GM23248 (cell line): ENCODE measurements at regions not wholly inside any gene's neighbourhood (a gene's known extent, or its start where the extent isn't known, plus 50 kb on each side); places are given as distances from the start of the nearest gene placed in this dataset.

Source experiments
- DNase-seq: peaks from one replicate; pipeline ENCODE4 v3.0.0-alpha.2; 2015
- H2AFZ ChIP-seq: fragments of 200-600 bp; sonication (generic); 2 replicates; pipeline ENCODE4 v1.6.1; 2016; ENCODE audit warnings: antibody characterized with exemption
- H3F3A ChIP-seq: fragments of 200-600 bp; sonication (generic); 2 replicates; pipeline ENCODE4 v1.6.1; 2016; ENCODE audit warnings: mild to moderate bottlenecking, antibody characterized with exemption, mixed run types; ENCODE audit not compliant: insufficient read depth
- H3K27ac ChIP-seq: fragments of 200-600 bp; sonication (generic); 2 replicates; pipeline ENCODE4 v1.5.1; 2016; ENCODE audit warnings: mild to moderate bottlenecking
- H3K27me3 ChIP-seq: fragments of 200-600 bp; sonication (generic); replicated peaks from 2 replicates; pipeline ENCODE4 v1.6.1; 2016; ENCODE audit warnings: mild to moderate bottlenecking; ENCODE audit not compliant: insufficient read depth
- H3K36me3 ChIP-seq: fragments of 200-600 bp; sonication (generic); 2 replicates; pipeline ENCODE4 v1.6.1; 2016; ENCODE audit warnings: low read depth, mild to moderate bottlenecking
- H3K4me1 ChIP-seq: fragments of 200-600 bp; sonication (generic); 2 replicates; pipeline ENCODE4 v1.6.1; 2016; ENCODE audit warnings: mild to moderate bottlenecking; ENCODE audit not compliant: insufficient read depth
- H3K4me2 ChIP-seq: fragments of 200-600 bp; sonication (generic); one replicate; pipeline ENCODE4 v1.6.1; 2016; ENCODE audit warnings: mild to moderate bottlenecking; ENCODE audit not compliant: unreplicated experiment
- H3K4me3 ChIP-seq: fragments of 200-600 bp; sonication (generic); 2 replicates; pipeline ENCODE4 v1.5.1; 2016; ENCODE audit warnings: mild to moderate bottlenecking
- H3K79me2 ChIP-seq: fragments of 200-600 bp; sonication (generic); 2 replicates; pipeline ENCODE4 v1.6.1; 2016; ENCODE audit warnings: mild to moderate bottlenecking; ENCODE audit not compliant: insufficient read depth
- H3K9ac ChIP-seq: fragments of 200-600 bp; sonication (generic); 2 replicates; pipeline ENCODE4 v1.6.1; 2016; ENCODE audit warnings: mild to moderate bottlenecking
- H3K9me2 ChIP-seq: fragments of 200-600 bp; sonication (generic); 2 replicates; pipeline ENCODE4 v1.6.1; 2016; ENCODE audit warnings: mixed run types, mild to moderate bottlenecking, moderate library complexity; ENCODE audit not compliant: insufficient read depth
- H3K9me3 ChIP-seq: fragments of 200-600 bp; sonication (generic); one replicate; pipeline ENCODE4 v1.6.1; 2017; ENCODE audit warnings: low read depth
- H4K20me1 ChIP-seq: fragments of 200-600 bp; sonication (generic); 2 replicates; pipeline ENCODE4 v1.6.0; 2016; ENCODE audit not compliant: insufficient read depth
- EZH2 ChIP-seq: fragments of 200-600 bp; sonication (generic); IDR thresholded peaks from 2 replicates; pipeline ENCODE4 v1.6.1; 2018; ENCODE audit warnings: antibody characterized with exemption, mild to moderate bottlenecking; ENCODE audit not compliant: insufficient read depth, poor library complexity, severe bottlenecking
- EZH2phosphoT487 ChIP-seq: fragments of 200-600 bp; sonication (generic); IDR thresholded peaks from 2 replicates; pipeline ENCODE4 v1.6.1; 2018; ENCODE audit warnings: antibody characterized with exemption, moderate library complexity, mild to moderate bottlenecking, low read depth; ENCODE audit not compliant: insufficient read depth
- WGBS, 2 experiments: methylation state at CpG; one replicate each; pipeline ENCODE4 v1.1.6; 2015 to 2017; ENCODE audit warnings: low lambda C conversion rate in 2 of 2, low coverage in 1 of 2; ENCODE audit errors: missing lambda C conversion rate in 2 of 2; 5-methylcytosine and 5-hydroxymethylcytosine counted together
- in situ Hi-C: fragments of 300-500 bp; cut with MboI; formaldehyde crosslinking; loops from 2 replicates; pipeline ENCODE4 v1.15.0; 2020

GRCh38 chr2:120498121-120498520 is 152.2 kb downstream of the INHBB start:
- Histone ChIP-seq H3K9me2 (no peaks in the 10 kb centered on the region), H3K9me3 (no peaks in the 10 kb centered on the region), H3K79me2 (no peaks in the 10 kb centered on the region), H3K4me3 (no peak overlapping the region), H3K27ac (no peak overlapping the region), H3F3A (no peaks in the 10 kb centered on the region), H2AFZ (no peak overlapping the region), H3K36me3 (no peaks in the 10 kb centered on the region), H3K4me2 (no peak overlapping the region), H3K27me3 (no peaks in the 10 kb centered on the region), H3K4me1 (no peaks in the 10 kb centered on the region), H3K9ac (no peak overlapping the region), H4K20me1 (no peaks in the 10 kb centered on the region)
- in situ Hi-C loops = no loop called here
- WGBS, 2 experiments = 77 to 80% methylated on average over 3 of the region's 3 CpGs
- no peak for DNase-seq
- no peak for TF ChIP-seq EZH2phosphoT487
- TF ChIP-seq EZH2 = no peak

GRCh38 chr2:120498576-120499394 is 152.8 kb downstream of the INHBB start:
- 63 to 74% methylated on average over 12 to 13 of the region's 13 CpGs for WGBS, 2 experiments
- no peaks in the 10 kb centered on the region for H4K20me1 ChIP-seq
- H3K9ac ChIP-seq = no peak overlapping the region
- H3K4me3 ChIP-seq = no peak overlapping the region
- no peaks in the 10 kb centered on the region for H3K9me2 ChIP-seq
- H3K27ac ChIP-seq = no peak overlapping the region
- H3K27me3 ChIP-seq = no peaks in the 10 kb centered on the region
- peaks cover under 1% of the 10 kb centered on the region; the same call in 1 of the 2 replicates for H3K4me1 ChIP-seq
- H3K4me2 ChIP-seq = no peak overlapping the region
- no peak for TF ChIP-seq EZH2
- TF ChIP-seq EZH2phosphoT487 = no peak
- no peak for DNase-seq
- in situ Hi-C loops = no loop called here
- no peaks in the 10 kb centered on the region for H3K79me2 ChIP-seq
- H2AFZ ChIP-seq = no peak overlapping the region
- H3K9me3 ChIP-seq = no peaks in the 10 kb centered on the region
- no peaks in the 10 kb centered on the region for H3F3A ChIP-seq
- H3K36me3 ChIP-seq = no peaks in the 10 kb centered on the region

DNA sequence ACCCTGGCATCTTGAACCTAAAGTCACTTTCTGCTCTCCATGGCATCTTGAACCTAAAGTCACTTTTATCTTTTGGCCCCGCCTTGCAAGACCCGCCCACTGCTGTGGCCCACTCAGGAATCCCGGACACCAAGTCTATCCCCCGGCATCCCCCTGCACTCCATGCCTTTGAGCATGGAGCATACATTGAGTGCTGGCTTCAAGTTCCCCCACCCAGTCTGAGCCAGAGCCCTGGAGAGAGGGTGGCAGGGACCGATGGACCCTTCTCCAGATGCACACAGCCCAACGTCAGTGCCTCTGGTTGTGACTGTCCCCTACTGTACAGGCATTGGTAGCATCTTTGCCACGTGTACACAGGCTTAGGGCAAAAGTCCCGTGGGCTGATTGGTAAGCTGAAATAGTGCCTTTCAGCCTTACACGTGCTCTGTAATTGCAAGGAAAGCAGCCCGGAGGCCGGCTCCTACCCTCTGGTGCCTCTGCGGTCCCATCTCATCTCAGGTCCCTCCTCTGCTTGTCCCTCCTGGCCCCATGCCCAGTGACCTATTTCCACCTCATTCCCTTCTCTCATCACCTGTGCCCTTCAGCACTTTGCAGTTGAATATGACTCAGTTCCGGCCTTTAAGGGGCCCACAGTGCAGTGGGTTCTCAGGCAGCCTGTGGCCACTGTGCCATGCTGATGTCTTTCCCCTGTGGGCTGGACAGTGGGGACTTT is 154.0 kb downstream of the INHBB start:
- TF ChIP-seq EZH2phosphoT487 (no peak), EZH2 (no peak)
- in situ Hi-C loops = no loop called here
- no peaks in the 10 kb centered on the region for H3K9me3 ChIP-seq

DNA sequence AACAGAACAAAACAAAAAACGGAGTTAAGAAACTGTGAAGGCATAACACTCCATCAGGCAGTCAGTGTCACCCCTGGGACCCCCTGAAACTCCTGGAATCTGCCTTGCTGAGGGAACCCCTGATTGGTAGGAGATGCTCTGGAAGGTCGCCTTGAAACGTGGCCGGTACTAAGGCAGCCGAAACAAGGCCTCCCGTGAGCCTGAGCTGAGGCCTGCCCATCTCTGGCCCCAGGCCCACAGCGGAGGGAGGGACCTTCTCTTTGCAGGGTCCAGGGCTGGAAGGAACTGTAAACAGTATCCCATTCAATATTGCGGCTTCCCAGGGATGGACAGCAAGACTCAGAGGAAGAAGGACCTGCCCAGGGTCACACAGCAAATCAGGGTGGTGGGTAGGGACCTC is 155.7 kb downstream of the INHBB start:
- no peak for DNase-seq
- 81 to 85% methylated on average over 8 of the region's 8 CpGs for WGBS, 2 experiments
- Histone ChIP-seq H3K36me3 (no peaks in the 10 kb centered on the region), H3K9ac (no peak overlapping the region), H3K79me2 (no peaks in the 10 kb centered on the region), H3K9me2 (no peaks in the 10 kb centered on the region), H3K4me1 (peaks cover 10% of the 10 kb centered on the region), H3K27me3 (no peaks in the 10 kb centered on the region), H3F3A (no peaks in the 10 kb centered on the region), H2AFZ (no peak overlapping the region), H3K4me2 (no peak overlapping the region), H3K9me3 (no peaks in the 10 kb centered on the region), H4K20me1 (no peaks in the 10 kb centered on the region), H3K4me3 (no peak overlapping the region), H3K27ac (no peak overlapping the region)
- in situ Hi-C loops = no loop called here
- no peak for TF ChIP-seq EZH2

More for the DNA sequence above, 154.0 kb downstream of the INHBB start:
- Histone ChIP-seq H2AFZ (no peak overlapping the region), H3K4me2 (no peak overlapping the region), H3K79me2 (no peaks in the 10 kb centered on the region), H4K20me1 (no peaks in the 10 kb centered on the region), H3K4me1 (peaks cover 10% of the 10 kb centered on the region), H3K27me3 (no peaks in the 10 kb centered on the region), H3K9ac (no peak overlapping the region), H3K27ac (no peak overlapping the region), H3K4me3 (no peak overlapping the region), H3K9me2 (no peaks in the 10 kb centered on the region), H3K36me3 (no peaks in the 10 kb centered on the region), H3F3A (no peaks in the 10 kb centered on the region)
- WGBS, 2 experiments = 74 to 77% methylated on average over 13 of the region's 13 CpGs
- peak; percentile 6 for DNase-seq
